Tibial nerve (tissue), 4 donors: ENCODE measurements at regions not wholly inside any gene's neighbourhood (a gene's known extent, or its start where the extent isn't known, plus 50 kb on each side); places are given as distances from the start of the nearest gene placed in this dataset.

ENCODE experiments used
- DNase-seq, 2 donors: peaks; one replicate each; pipeline ENCODE4 v3.0.0-alpha.2; 2019; ENCODE audit warnings: low spot score in 2 of 2
- H3K27ac ChIP-seq, 4 donors: fragments of 200-600 bp; sonication (generic) in 3 of 4; one replicate each; pipeline ENCODE4 v1.5.1; 2017 to 2019; ENCODE audit warnings: mild to moderate bottlenecking in 1 of 4
- H3K27me3 ChIP-seq, 2 donors: fragments of 200-600 bp; sonication (generic) in 1 of 2; one replicate each; pipeline versions ENCODE4 v1.5.1 to v1.6.0; 2017 to 2019
- H3K36me3 ChIP-seq, 3 donors: fragments of 200-600 bp; sonication (generic); one replicate each; pipeline ENCODE4 v1.5.1; 2018 to 2019
- H3K4me1 ChIP-seq, 4 donors: fragments of 200-600 bp; sonication (generic) in 3 of 4; one replicate each; pipeline ENCODE4 v1.5.1; 2017 to 2019
- H3K4me3 ChIP-seq, 4 donors: fragments of 200-600 bp; sonication (generic) in 3 of 4; one replicate each; pipeline ENCODE4 v1.5.1; 2017 to 2019; ENCODE audit warnings: mild to moderate bottlenecking in 1 of 4, moderate library complexity in 1 of 4
- H3K9me3 ChIP-seq, 4 donors: fragments of 200-600 bp; sonication (generic) in 3 of 4; one replicate each; pipeline ENCODE4 v1.5.1; 2017 to 2019
- CTCF ChIP-seq, 5 experiments: fragments of 200-600 bp in 3 of 5; fragments of 450-650 bp in 2 of 5; sonication (generic) in 3 of 5; IDR thresholded peaks; one replicate each; pipeline ENCODE4 v1.5.1; 2016 to 2019; ENCODE audit warnings: antibody characterized with exemption in 5 of 5, mild to moderate bottlenecking in 3 of 5, moderate library complexity in 2 of 5
- EP300 ChIP-seq, 2 donors: sonication (generic); formaldehyde crosslinking; IDR thresholded peaks; one replicate each; pipeline ENCODE4 v1.6.1; 2017; ENCODE audit warnings: antibody characterized with exemption in 2 of 2, mild to moderate bottlenecking in 1 of 2
- POLR2A ChIP-seq, 2 donors: fragments of 450-650 bp; IDR thresholded peaks; one replicate each; pipeline ENCODE4 v1.6.1; 2017; ENCODE audit warnings: antibody characterized with exemption in 2 of 2, mild to moderate bottlenecking in 2 of 2, moderate library complexity in 2 of 2
- WGBS, 2 donors: methylation state at CpG; one replicate each; pipeline ENCODE4 v1.1.5; 2018; 5-methylcytosine and 5-hydroxymethylcytosine counted together

- no peaks in the 10 kb centered on the region for H3K36me3 ChIP-seq
- no peak for TF ChIP-seq CTCF (IDR thresholded peaks at IDR 0.05)
- no peak for TF ChIP-seq EP300 (IDR thresholded peaks at IDR 0.05)
- no peak overlapping the region for H3K4me3 ChIP-seq
- H3K4me1 ChIP-seq = no peaks in the 10 kb centered on the region
- DNase-seq = no peak
- H3K27ac ChIP-seq = no peak overlapping the region
- no peaks in the 10 kb centered on the region for H3K27me3 ChIP-seq
- H3K9me3 ChIP-seq = peaks cover 0 to 6% (median 0%) of the 10 kb centered on the region in 4 donors
- WGBS, 2 donors = 90 to 92% methylated on average over 1 of the region's 1 CpG
These were observed 424.5 kb downstream of the ENC1 start for GRCh38 chr5:74216012-74216411.

- 75 to 92% methylated on average over 5 of the region's 5 CpGs for WGBS, 2 donors
- Histone ChIP-seq H3K9me3 (no peaks in the 10 kb centered on the region), H3K4me3 (no peak overlapping the region), H3K27ac (no peak overlapping the region), H3K36me3 (no peaks in the 10 kb centered on the region), H3K4me1 (no peaks in the 10 kb centered on the region), H3K27me3 (no peaks in the 10 kb centered on the region)
- TF ChIP-seq POLR2A (IDR thresholded peaks at IDR 0.05) = no peak
- DNase-seq = no peak
These were observed 428.2 kb downstream of the ENC1 start for GRCh38 chr5:74212336-74212735.

- Histone ChIP-seq H3K4me1 (peaks cover 0 to 10% (median 1%) of the 10 kb centered on the region in 4 donors), H3K4me3 (no peak overlapping the region), H3K9me3 (no peaks in the 10 kb centered on the region), H3K27me3 (no peaks in the 10 kb centered on the region), H3K27ac (no peak overlapping the region), H3K36me3 (no peaks in the 10 kb centered on the region)
- no peak for TF ChIP-seq CTCF (IDR thresholded peaks at IDR 0.05)
- TF ChIP-seq POLR2A (IDR thresholded peaks at IDR 0.05) = no peak
- TF ChIP-seq EP300 (IDR thresholded peaks at IDR 0.05) = no peak
- 88 to 92% methylated on average over 2 of the region's 2 CpGs for WGBS, 2 donors
- no peak for DNase-seq
These were observed 431.0 kb downstream of the ENC1 start for GRCh38 chr5:74209571-74209970.

DNA sequence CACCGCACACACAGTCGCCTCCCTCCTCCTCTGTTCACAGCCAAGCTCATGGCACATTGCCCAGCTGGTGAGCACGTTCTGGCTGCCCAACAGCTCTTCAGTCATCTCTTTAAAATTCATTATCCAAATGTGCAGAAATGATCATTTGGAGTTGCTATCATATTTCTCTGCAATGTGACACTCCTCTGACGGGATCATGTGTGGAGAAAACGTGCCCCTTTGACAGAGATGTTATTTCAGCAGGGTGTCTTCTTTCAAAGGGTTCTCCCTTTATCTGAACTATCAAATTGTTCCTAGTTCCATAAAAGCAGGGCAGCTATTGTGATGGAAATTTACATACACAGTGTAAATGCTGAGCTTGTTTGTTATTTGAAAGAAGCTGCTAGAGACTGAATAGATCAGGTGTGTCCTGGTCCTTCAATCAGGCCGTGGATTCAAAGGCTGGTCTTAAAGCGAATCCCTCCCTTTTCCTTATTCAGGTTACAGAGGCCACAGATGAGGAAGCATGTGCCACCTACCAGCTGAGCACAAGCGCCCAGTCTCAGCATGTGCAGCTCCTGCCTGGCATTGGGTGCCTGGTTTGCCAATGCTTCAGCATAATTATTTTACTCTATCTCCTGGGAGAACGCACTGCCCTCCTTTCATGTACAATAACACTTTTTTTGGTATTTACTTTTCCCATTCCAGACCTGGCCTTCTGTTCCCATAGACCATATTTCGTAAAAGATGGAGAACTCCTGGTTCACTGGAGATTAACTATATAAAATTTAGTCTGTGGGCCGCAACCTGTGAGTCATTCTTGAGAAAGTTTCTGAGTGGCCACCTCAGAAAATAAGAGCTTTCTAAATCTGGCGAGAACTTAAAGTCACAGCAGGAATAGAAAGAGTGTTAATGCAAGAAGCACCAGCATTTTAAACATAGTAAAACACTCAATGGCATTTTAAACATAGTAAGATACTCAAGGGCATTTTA lies 433.7 kb downstream of the ENC1 start:
- 47 to 61% methylated on average over 12 of the region's 12 CpGs for WGBS, 2 donors
- peak; percentile 30 to 61 for DNase-seq
- no peak overlapping the region for H3K4me3 ChIP-seq
- no peak for TF ChIP-seq EP300 (IDR thresholded peaks at IDR 0.05)
- no peak for TF ChIP-seq POLR2A (IDR thresholded peaks at IDR 0.05)
- no peak for TF ChIP-seq CTCF (IDR thresholded peaks at IDR 0.05)
- no peaks in the 10 kb centered on the region for H3K9me3 ChIP-seq
- H3K27ac ChIP-seq = peak overlapping the region in 2 of 4 donors; percentile 31 to 33
- no peaks in the 10 kb centered on the region for H3K27me3 ChIP-seq
- H3K36me3 ChIP-seq = no peaks in the 10 kb centered on the region
- peaks cover 0 to 10% (median 1%) of the 10 kb centered on the region in 4 donors for H3K4me1 ChIP-seq

- no peak for TF ChIP-seq EP300 (IDR thresholded peaks at IDR 0.05)
- TF ChIP-seq POLR2A (IDR thresholded peaks at IDR 0.05) = no peak
- no peak for TF ChIP-seq CTCF (IDR thresholded peaks at IDR 0.05)
- Histone ChIP-seq H3K4me1 (peaks cover 0 to 18% (median 1%) of the 10 kb centered on the region in 4 donors), H3K27me3 (no peaks in the 10 kb centered on the region), H3K36me3 (no peaks in the 10 kb centered on the region), H3K9me3 (no peaks in the 10 kb centered on the region), H3K4me3 (no peak overlapping the region), H3K27ac (no peak overlapping the region)
- no peak for DNase-seq
- WGBS, 2 donors = 27 to 50% methylated on average over 6 of the region's 6 CpGs
These were observed 434.6 kb downstream of the ENC1 start for GRCh38 chr5:74205767-74206578.
